Heart right ventricle (tissue), 16 donors: ENCODE measurements at regions not wholly inside any gene's neighbourhood (a gene's known extent, or its start where the extent isn't known, plus 50 kb on each side); places are given as distances from the start of the nearest gene placed in this dataset.

ENCODE experiments used
- ATAC-seq, 8 donors: fragments of 200-7000 bp; cut with Tn5 transposase; one replicate each; pipeline ENCODE4 v1.9.1; 2020; ENCODE audit warnings: mild to moderate bottlenecking in 8 of 8, moderate library complexity in 8 of 8, moderate number of reproducible peaks in 1 of 8
- DNase-seq, 2 donors: peaks; one replicate each; pipeline ENCODE4 v3.0.0-alpha.2; 2020
- H3K27ac ChIP-seq, 10 donors: fragments of 200-600 bp; sonication (generic) in 2 of 10; one replicate each; pipeline versions ENCODE4 v1.5.0 to v1.8.0; 2020 to 2022; ENCODE audit warnings: mild to moderate bottlenecking in 3 of 10
- H3K27me3 ChIP-seq, 7 donors: fragments of 200-600 bp; one replicate each; pipeline ENCODE4 v1.8.0; 2021 to 2022; ENCODE audit warnings: mild to moderate bottlenecking in 2 of 7
- H3K36me3 ChIP-seq, 9 donors: fragments of 200-600 bp; sonication (generic) in 1 of 9; one replicate each; pipeline versions ENCODE4 v1.5.0 to v1.8.0; 2020 to 2022; ENCODE audit warnings: mild to moderate bottlenecking in 2 of 9
- H3K4me1 ChIP-seq, 9 donors: fragments of 200-600 bp; sonication (generic) in 1 of 9; one replicate each; pipeline versions ENCODE4 v1.5.0 to v1.8.0; 2020 to 2022; ENCODE audit warnings: mild to moderate bottlenecking in 4 of 9
- H3K4me3 ChIP-seq, 10 donors: fragments of 200-600 bp; sonication (generic) in 2 of 10; one replicate each; pipeline versions ENCODE4 v1.5.0 to v1.8.0; 2020 to 2022; ENCODE audit warnings: mild to moderate bottlenecking in 7 of 10, moderate library complexity in 2 of 10
- H3K9me3 ChIP-seq, 11 donors: fragments of 200-600 bp in 10 of 11; sonication (generic) in 2 of 11; one replicate each; pipeline versions ENCODE4 v1.5.0 to v1.8.0; 2013 to 2022; ENCODE audit warnings: mild to moderate bottlenecking in 2 of 11, control low read depth in 1 of 11, moderate library complexity in 1 of 11
- WGBS, 2 donors: extraction: QIAGEN DNeasy Blood & Tissue Kit; methylation state at CpG; one replicate each; pipeline ENCODE4 v1.1.7; 2013; ENCODE audit warnings: inconsistent platforms in 1 of 2; 5-methylcytosine and 5-hydroxymethylcytosine counted together
- intact Hi-C, 10 donors: fragments of 100-400 bp; cut with DNase I; formaldehyde crosslinking; loops; one replicate each; pipeline versions ENCODE4 v1.11.1 to v1.14.2; 2022
- TF ChIP-seq, protein P1 (sequence below), 9 donors: fragments of 200-600 bp; sonication (generic) in 2 of 9; IDR thresholded peaks; one replicate each; pipeline versions ENCODE4 v1.5.0 to v1.8.0; 2021 to 2022; ENCODE audit warnings: antibody characterized with exemption in 9 of 9, mild to moderate bottlenecking in 5 of 9, moderate library complexity in 1 of 9
- donor health status: Arrhythmogenic right ventricular cardiomyopathy.
- donor health status: ischemic (EF 13 %, LVEDD 7.1; RV severe dilation, severe dysfunction).
- donor health status: healthy with polysubstance abuse.
- donor health status: DM: no; HTN: yes; CAD: no.
- donor health status: DM: no; HTN: no; CAD: no.
- donor health status: ischemic (EF 25% LVEDD 6.9; RV normal size, moderate dysfunction).
- donor health status: ischemic (EF 25% LVEDD 5.7; RV mildly dilated, moderate dysfunction).
- donor health status: healthy.
- donor health status: DM: yes; HTN: yes; CAD: no.
- donor health status: Ischemic cardiomyopathy.
- donor health status: ischemic (EF 35%, LVEDD 5.7; RV mildly dilated, moderate dysfunction).
- donor health status: nonischemic (EF 11% LVEDD 7.7; RV severe dilation, severe dysfunction).
- donor health status: DM: yes; HTN: yes; CAD: no.
- donor health status: PGD.
- donor health status: ischemic (EF 29% LVEDD 5.4; RV normal size, mild dysfunction).
- donor health status: nonischemic (EF 23%, LVEDD 6.1; RV moderate dilation, normal function).

DNA sequence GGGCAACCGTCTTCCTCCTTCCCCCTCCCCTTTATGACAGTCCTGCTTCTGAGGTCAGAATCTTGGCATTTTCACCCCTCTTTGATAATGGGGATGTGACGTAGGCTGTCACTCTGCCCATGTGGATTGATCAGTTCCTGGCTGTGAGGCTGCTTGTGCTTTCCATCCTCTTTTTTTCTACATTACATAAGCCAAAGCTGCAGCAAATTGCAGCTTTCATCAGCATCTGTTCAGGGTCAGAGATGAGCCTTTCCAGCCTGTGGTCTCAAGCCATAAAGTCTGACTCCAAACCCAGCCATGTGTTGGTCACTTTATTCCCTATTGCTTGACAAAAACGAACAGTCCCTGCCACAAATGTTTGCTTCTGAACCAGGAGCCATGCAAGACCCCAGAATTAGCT is 535.1 kb downstream of the CDH11 start:
- Histone ChIP-seq H3K4me1 (peaks cover 0 to 3% (median 0%) of the 10 kb centered on the region in 9 donors), H3K27ac (no peak overlapping the region), H3K4me3 (no peak overlapping the region), H3K27me3 (no peaks in the 10 kb centered on the region), H3K36me3 (no peaks in the 10 kb centered on the region), H3K9me3 (peaks cover 0 to 4% (median 0%) of the 10 kb centered on the region in 11 donors)
- ATAC-seq, result no peak
- no peak for DNase-seq
- intact Hi-C loops, result no loop called here
- WGBS, 2 donors, result 31 to 37% methylated on average over 3 of the region's 3 CpGs
- TF ChIP-seq, protein P1, sequence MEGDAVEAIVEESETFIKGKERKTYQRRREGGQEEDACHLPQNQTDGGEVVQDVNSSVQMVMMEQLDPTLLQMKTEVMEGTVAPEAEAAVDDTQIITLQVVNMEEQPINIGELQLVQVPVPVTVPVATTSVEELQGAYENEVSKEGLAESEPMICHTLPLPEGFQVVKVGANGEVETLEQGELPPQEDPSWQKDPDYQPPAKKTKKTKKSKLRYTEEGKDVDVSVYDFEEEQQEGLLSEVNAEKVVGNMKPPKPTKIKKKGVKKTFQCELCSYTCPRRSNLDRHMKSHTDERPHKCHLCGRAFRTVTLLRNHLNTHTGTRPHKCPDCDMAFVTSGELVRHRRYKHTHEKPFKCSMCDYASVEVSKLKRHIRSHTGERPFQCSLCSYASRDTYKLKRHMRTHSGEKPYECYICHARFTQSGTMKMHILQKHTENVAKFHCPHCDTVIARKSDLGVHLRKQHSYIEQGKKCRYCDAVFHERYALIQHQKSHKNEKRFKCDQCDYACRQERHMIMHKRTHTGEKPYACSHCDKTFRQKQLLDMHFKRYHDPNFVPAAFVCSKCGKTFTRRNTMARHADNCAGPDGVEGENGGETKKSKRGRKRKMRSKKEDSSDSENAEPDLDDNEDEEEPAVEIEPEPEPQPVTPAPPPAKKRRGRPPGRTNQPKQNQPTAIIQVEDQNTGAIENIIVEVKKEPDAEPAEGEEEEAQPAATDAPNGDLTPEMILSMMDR (IDR thresholded peaks at IDR 0.05), result no peak

DNA sequence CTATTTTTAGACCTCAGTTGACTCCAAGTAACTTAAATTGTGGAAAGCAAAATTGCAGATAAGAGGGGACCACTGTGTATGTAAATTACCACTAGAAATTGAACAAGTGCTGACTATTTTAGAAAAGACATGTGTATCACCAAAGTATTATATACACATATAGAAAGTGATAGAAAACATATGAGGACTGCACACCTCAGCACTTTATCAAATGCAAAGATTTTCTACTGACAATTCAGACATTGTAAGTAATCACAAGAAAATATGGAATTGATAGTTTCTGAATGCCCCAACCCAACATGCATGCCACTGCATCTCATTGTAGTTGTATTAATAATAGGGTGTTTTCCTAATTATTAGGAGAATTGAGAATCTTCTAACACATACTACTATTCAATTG is 536.5 kb downstream of the CDH11 start:
- intact Hi-C loops, result no loop called here
- no peaks in the 10 kb centered on the region for H3K36me3 ChIP-seq
- H3K9me3 ChIP-seq, result peaks cover 0 to 4% (median 0%) of the 10 kb centered on the region in 11 donors
- peaks cover 0 to 3% (median 0%) of the 10 kb centered on the region in 9 donors for H3K4me1 ChIP-seq
- TF ChIP-seq, protein P1 (IDR thresholded peaks at IDR 0.05), result no peak
- DNase-seq (no peak), ATAC-seq (no peak)
- H3K27ac ChIP-seq, result no peak overlapping the region
- no peak overlapping the region for H3K4me3 ChIP-seq
- H3K27me3 ChIP-seq, result no peaks in the 10 kb centered on the region

DNA sequence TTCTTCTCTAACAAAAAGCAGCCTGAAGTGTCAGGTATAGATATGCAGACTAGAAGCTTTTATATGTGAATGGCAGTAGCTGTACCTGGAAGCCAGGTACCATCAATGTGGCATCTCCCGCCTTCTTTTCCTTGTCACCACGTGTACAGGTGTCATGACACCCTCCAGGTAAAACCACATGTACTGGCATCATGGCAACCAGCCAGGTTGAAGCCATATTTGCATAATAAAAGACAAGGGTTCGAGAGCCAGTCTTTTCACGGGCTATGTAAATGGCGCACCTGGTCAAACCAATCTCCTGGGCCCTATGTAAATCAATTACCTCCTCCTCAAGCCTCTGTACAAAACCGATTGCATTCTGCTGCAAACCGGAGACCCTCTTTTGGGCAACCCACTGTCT is 541.3 kb downstream of the CDH11 start:
- Histone ChIP-seq H3K27me3 (no peaks in the 10 kb centered on the region), H3K27ac (no peak overlapping the region), H3K36me3 (no peaks in the 10 kb centered on the region), H3K9me3 (peaks cover 0 to 10% (median 0%) of the 10 kb centered on the region in 11 donors), H3K4me1 (no peaks in the 10 kb centered on the region), H3K4me3 (no peak overlapping the region)
- TF ChIP-seq, protein P1 (IDR thresholded peaks at IDR 0.05), result no peak
- WGBS, 2 donors, result 81 to 84% methylated on average over 7 of the region's 7 CpGs
- DNase-seq, result no peak
- intact Hi-C loops, result no loop called here
- no peak for ATAC-seq

DNA sequence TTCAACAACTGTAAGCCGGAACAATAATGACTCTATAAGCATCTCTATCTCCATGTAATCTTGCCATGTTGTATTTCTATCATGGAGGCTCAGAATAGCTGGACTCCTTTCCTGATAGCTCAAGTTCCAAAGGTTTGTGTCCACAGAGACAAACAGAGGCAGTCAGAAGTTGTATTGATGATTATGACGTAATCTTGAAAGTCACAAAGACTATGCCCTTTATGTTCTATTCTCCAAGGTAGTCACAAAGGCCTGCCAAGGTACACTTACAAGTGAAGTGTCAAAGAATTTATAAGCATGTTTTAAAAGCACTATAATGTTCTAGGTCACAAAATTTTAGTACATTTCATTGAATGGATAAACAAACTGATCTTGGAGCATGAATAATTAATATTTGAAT is 542.2 kb downstream of the CDH11 start:
- Histone ChIP-seq H3K27ac (no peak overlapping the region), H3K27me3 (no peaks in the 10 kb centered on the region), H3K4me3 (no peak overlapping the region), H3K4me1 (no peaks in the 10 kb centered on the region), H3K9me3 (peaks cover 0 to 10% (median 0%) of the 10 kb centered on the region in 11 donors), H3K36me3 (no peaks in the 10 kb centered on the region)
- ATAC-seq (no peak), DNase-seq (no peak)
- intact Hi-C loops, result no loop called here
- WGBS, 2 donors, result 91 to 94% methylated on average over 2 of the region's 2 CpGs
- TF ChIP-seq, protein P1 (IDR thresholded peaks at IDR 0.05), result no peak
